22Rv1 (cell line): ENCODE measurements at regions not wholly inside any gene's neighbourhood (a gene's known extent, or its start where the extent isn't known, plus 50 kb on each side); places are given as distances from the start of the nearest gene placed in this dataset.

ENCODE experiments used
- CTCF ChIP-seq: fragments of 450-650 bp; IDR thresholded peaks from 2 replicates; pipeline ENCODE4 v1.5.1; 2017; ENCODE audit warnings: mild to moderate bottlenecking
- ZFX ChIP-seq: fragments of 450-650 bp; IDR thresholded peaks from 2 replicates; pipeline ENCODE4 v1.6.1; 2017; ENCODE audit warnings: antibody characterized with exemption, borderline replicate concordance

GRCh38 chr10:1923586-1923985, 186.3 kb upstream of the ADARB2 start:
- TF ChIP-seq CTCF (no peak), ZFX (no peak)
